HG02571 (cell line): ENCODE measurements at regions not wholly inside any gene's neighbourhood (a gene's known extent, or its start where the extent isn't known, plus 50 kb on each side); places are given as distances from the start of the nearest gene placed in this dataset.
"Not testable (repeated sequence)": the region's sequence is repeated elsewhere in the genome, so short reads cannot be mapped to it uniquely, and the experiment has no call there.

Experiments
- ATAC-seq: cut with Tn5 transposase; IDR thresholded peaks from one replicate; pipeline ENCODE4 v1.9.1; 2021; ENCODE audit warnings: mild to moderate bottlenecking, moderate library complexity; ENCODE audit not compliant: unreplicated experiment

DNA sequence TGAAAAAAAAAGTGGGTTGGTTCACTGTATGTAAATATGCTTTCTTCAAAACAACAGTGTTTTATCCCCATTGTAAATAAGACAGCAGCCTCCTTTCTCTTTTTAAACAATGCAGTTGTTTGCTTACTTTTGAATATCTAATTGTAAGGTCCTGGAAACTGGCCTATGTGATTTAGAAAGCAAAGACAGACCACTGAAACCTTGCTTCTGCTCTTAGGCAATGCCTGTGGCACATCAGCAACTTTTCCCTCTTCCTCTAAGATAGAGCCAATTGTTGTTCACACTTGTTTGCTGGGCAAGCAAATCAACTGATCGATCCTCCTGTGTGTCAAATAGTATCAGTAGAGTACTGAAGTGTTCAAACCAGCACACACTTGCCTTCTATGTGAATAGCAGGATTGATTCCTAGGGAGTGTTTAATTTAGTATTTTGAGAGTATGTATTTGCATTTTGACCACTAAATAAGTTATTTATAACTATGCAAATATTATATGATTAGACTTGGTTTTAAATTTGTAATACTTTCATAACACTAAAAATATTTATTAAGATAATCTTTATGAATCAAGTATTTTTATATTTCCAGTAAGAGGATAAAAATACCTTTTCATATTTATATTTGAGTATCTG, 55.4 kb upstream of the GRPR start:
- ATAC-seq = no peak

- no peak for ATAC-seq
Measured at GRCh38 chrX:16063921-16064320, 59.4 kb upstream of the GRPR start.

GRCh38 chrX:16063141-16063540, 60.2 kb upstream of the GRPR start:
- ATAC-seq = no peak

DNA sequence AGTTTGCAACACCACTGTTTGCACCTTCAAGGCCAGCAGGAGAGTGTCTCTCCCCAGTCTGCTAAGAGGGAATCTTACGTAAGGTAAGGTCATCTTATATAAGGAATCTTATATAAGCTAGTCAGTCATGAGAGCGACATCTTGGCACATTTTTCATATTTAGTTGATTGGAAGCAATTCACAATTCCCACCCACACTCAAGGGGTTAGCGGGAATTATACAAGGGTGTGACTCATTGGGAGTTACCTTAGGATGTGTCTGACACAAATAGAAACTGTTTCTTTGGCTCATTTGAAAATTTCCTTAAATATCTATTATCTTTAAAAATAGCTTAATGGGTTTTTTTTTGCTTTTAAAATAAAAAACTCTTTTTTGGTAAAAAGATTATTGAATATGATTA, 62.1 kb upstream of the GRPR start:
- ATAC-seq = no peak

GRCh38 chrX:16060252-16060651, 63.1 kb upstream of the GRPR start:
- ATAC-seq = no peak

DNA sequence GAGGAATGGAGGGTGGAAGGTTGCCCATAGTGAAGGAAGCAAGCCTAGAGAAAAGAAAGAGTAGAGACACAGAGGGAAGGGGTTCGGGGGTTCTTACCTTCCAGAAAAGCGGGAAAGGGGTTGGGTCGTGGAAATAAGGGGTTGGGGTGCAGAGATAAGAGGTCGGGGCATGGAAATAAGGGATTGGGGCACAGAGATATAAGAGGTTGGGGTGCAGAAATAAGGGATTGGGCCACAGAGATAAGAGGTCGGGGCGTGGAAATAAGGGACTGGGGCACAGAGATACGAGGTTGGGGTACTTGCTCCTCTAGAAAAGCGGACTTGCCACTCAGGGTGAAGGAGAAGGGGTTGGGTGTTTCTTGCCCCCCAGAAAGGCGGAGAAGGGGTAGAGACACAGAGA, 74.2 kb upstream of the GRPR start:
- ATAC-seq = not testable (repeated sequence)

DNA sequence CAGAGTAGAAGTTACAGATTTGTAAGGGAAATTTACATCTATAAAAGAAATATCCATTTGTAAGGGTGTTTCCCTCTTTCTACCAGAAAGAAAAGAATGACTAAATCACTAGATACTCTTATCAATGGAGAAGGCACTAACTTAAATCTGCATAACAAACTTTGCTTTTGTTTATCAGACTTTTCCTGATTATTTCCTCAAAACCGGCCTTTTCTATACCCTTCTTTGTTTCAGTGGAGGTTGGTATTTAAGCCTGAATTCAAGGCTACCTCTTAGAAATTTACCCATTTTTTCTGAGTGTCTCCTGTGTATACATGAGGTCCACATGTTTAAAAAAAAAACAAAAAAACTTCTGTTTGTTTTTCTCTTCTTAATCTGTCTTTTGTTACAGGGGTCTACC, 80.4 kb upstream of the GRPR start:
- no peak for ATAC-seq

DNA sequence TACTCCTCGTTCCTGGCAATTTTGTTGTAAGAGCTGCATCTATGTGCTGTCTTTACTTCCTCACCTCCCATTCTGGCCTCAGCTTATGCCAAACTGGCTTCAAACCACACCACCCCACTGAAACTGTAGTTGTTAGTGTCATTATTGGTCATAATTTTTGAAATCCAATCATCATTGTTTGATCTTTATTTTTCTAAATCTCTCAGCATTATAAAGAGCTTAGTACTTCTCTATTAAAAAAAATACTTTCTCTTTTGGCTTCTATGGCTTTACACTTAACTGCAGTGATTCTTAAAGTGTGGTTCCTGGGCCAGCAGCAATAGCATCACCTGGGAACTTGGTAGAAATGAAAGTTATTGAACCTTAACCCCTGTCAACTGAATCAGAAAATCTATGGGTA, 83.5 kb upstream of the GRPR start:
- ATAC-seq = no peak

DNA sequence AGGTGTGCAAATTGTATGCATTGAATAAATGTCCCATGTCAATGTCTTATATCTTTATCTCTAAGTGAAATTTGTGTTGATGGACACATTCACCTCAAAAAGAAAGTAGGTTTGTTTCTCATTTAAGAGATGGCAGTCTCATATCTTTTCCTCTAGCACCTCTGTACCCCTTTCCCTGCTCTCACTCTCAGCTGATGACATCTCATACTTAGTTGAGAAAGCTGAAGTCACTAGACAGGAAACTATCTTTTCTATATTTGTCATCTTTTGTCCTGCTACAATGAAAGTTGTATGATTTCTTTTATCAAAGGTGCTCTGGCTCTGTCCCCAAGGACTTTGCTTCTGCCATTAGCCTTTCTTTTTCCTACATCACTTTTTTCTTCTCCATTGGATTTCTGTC, 84.0 kb upstream of the GRPR start:
- no peak for ATAC-seq

DNA sequence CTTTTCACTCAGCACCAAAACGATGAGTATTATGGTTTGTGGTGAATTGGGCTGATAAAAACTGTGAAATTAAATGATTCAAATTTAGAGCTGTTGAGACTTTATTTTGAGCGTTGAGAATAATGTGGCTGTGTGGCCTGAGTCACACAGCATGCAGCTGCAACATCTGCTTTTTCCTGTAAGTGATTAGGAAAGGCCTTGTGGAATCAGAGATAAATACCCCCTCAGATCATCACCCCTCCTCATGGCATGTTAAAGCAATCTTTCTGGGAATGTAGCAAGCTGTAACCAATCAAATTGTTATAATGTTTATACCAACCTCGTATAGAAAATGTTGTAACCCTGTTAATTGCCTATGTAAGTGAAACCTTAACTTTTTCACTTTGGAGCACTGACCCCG, 90.0 kb upstream of the GRPR start:
- ATAC-seq = no peak

DNA sequence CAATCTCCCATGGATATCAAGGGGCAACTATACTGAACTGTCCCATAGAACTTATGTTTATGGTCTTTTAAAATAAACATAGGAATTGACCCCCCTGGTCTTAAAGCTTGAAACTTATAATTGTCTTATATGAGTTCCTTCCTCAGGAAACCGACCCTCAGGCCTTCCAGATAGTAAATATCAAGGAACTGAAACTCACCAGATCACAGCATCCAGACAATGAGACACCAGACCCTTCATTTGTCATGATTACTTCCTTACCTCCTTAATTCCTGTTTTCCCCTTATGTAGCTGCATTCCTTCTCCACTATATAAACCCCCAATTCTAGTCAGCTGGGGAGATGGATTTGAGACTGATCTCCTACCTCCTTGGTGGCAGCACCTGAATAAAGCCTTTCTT, 94.8 kb upstream of the GRPR start:
- no peak for ATAC-seq

- ATAC-seq = peak; percentile 94
Measured at GRCh38 chrX:16023790-16024734, 99.3 kb upstream of the GRPR start.

- ATAC-seq = no peak
Measured at GRCh38 chrX:16022580-16023200, 100.7 kb upstream of the GRPR start.

GRCh38 chrX:16018291-16018690, 105.1 kb upstream of the GRPR start:
- no peak for ATAC-seq

- no peak for ATAC-seq
Measured at GRCh38 chrX:16014171-16014570, 109.2 kb upstream of the GRPR start.

- ATAC-seq = no peak
Measured at GRCh38 chrX:16012250-16012649, 111.1 kb upstream of the GRPR start.

- ATAC-seq = no peak
Measured at GRCh38 chrX:16005917-16006316, 117.4 kb upstream of the GRPR start.

DNA sequence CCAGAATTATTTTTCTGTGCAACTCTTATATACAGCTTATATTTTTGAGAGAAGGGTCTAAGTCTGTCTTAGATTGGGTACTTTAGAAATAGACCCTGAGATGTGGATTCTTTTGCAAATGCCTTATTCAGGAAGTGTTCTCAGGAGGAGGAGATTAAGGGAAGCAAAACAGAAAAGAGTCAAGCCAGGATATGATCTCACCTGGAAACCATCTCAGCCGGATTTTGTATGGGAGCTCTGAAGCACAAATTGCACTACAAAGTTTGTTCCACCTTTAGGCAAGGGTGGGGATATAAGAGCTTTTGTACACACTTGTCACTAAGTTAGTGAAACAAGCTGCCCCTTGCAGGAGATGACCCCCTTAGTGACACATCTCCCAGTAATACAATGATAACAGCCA, 121.2 kb upstream of the GRPR start:
- ATAC-seq = no peak

DNA sequence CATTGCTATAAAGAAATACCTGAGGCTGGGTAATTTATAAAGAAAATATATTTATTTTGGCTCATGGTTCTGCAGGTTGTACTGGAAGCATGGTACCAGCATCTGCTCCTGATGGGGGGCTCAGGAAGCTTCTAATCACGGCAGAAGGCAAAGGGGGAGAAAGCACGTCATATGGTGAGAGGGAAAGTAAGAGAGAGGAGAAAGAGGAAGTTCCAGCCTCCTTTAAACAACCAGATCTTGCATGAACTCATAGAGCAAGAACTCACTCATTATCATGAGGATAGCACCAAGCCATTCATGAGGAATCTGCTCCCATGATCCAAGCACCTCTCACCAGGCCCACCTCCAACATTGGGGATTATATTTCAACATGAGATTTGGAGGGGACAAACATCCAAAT, 125.0 kb upstream of the GRPR start:
- no peak for ATAC-seq

DNA sequence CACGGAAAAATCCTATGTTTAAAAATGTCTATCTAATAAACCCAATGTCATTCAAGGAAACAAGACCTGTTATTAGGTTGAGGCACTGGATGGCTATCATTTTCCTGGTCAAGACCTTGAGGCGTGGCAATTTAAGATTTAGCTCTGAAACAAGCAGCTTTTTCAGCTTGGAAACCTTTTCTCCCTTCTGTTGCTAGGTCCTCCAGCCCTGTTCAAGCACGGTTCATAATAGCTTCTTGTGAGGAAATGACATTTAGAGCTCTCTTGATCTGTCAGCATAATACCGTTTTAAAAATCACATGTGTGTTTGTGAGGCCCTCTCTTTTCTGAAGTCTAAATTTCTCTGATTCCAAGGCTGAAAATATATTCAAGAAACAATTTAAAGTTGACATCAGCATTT, 133.6 kb upstream of the GRPR start:
- ATAC-seq = no peak

GRCh38 chrX:15988661-15989603, 134.3 kb upstream of the AP1S2 start:
- no peak for ATAC-seq
